ENCODE measurements at regions not wholly inside any gene's neighbourhood (a gene's known extent, or its start where the extent isn't known, plus 50 kb on each side); places are given as distances from the start of the nearest gene placed in this dataset.

- no peak for DNase-seq (ENCODE audit: low read depth)
Observed at GRCh38 chr11:127063241-127063640, 62.7 kb upstream of the KIRREL3 start.

GRCh38 chr11:127061947-127062346, 61.4 kb upstream of the KIRREL3 start:
- DNase-seq (ENCODE audit: low read depth), result no peak

- DNase-seq (ENCODE audit: low read depth), result no peak
Observed at GRCh38 chr11:127059750-127060149, 59.2 kb upstream of the KIRREL3 start.

- DNase-seq (ENCODE audit: low read depth), result no peak
Observed at GRCh38 chr11:127059286-127059685, 58.7 kb upstream of the KIRREL3 start.

- no peak for DNase-seq (ENCODE audit: low read depth)
Observed at GRCh38 chr11:127058524-127058923, 58.0 kb upstream of the KIRREL3 start.

GRCh38 chr11:127057126-127057525, 56.6 kb upstream of the KIRREL3 start:
- DNase-seq (ENCODE audit: low read depth), result no peak

- DNase-seq (ENCODE audit: low read depth), result no peak
Observed at GRCh38 chr11:127056338-127056971, 55.9 kb upstream of the KIRREL3 start.

- no peak for DNase-seq (ENCODE audit: low read depth)
Observed at GRCh38 chr11:127055236-127055635, 54.7 kb upstream of the KIRREL3 start.

GRCh38 chr11:127054153-127054552, 53.6 kb upstream of the KIRREL3 start:
- DNase-seq (ENCODE audit: low read depth), result no peak

- DNase-seq (ENCODE audit: low read depth), result no peak
Observed at GRCh38 chr11:127052404-127052803, 51.8 kb upstream of the KIRREL3 start.

Measured in activated T-cell treated with anti-CD3 and anti-CD28 coated beads for 1 hour (primary cell).